HG03060 (cell line): ENCODE measurements at regions not wholly inside any gene's neighbourhood (a gene's known extent, or its start where the extent isn't known, plus 50 kb on each side); places are given as distances from the start of the nearest gene placed in this dataset.
A peak's percentile ranks its signal among the peaks of the same experiment; 100 is the strongest.

Source experiments
- ATAC-seq: cut with Tn5 transposase; IDR thresholded peaks from one replicate; pipeline ENCODE4 v1.9.1; 2021; ENCODE audit warnings: low read depth, moderate number of reproducible peaks; ENCODE audit not compliant: unreplicated experiment

DNA sequence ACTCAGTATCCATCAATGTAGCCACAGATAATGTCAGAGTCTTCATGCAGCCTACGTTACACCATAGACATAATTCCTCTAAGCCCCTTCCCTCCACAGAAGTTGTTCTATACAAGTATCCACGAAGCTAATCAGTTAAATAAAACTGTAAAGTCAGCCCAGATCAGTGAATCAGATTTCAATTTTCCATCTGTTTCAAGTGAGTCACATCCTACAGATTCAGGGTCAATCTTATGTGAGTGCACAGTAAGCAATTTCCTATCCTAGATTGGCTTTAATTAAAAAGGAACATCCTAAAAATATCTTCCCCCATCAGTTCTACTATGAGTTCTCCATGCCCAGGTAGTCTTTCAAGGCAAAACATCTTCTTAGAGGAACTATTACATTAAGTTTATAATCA lies 402.5 kb downstream of the EFNA5 start:
- no peak for ATAC-seq

DNA sequence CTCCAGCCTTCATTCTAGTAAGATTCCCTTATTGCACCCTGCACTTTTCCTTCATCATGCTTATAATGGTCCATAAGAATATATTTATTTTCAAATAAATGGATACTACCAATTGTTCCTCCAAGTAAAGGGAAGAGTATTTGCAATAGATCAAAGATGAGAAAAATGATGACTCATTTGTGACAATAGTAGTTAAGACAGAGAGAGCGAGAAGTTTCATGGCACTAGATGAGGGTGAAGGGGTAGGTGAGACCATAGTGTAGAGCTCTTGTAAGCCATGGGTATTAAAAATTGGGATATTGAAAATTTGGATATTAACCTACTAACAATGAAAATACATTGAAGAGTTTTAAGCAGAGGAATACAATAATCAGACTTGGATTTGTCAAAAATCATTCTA lies 404.6 kb downstream of the EFNA5 start:
- no peak for ATAC-seq

DNA sequence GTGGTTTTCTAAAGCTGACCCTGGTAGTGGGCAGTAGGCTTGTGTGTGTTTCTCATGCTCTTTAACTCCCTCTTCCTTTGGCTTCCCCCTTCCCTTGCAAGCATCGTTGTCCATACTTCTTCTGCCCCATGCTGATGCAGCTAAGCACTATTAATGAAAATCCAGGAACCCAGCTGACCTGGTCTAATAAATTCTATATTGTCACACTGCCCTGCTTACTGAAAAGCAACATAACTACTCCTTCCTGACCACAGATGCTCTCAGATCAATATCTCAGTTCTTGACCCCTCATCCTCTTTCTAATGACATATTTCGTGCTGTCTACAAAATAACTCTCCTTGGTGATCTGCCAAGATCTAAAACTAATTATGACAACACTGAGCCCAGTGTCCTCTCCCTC lies 405.5 kb downstream of the EFNA5 start:
- ATAC-seq = no peak

DNA sequence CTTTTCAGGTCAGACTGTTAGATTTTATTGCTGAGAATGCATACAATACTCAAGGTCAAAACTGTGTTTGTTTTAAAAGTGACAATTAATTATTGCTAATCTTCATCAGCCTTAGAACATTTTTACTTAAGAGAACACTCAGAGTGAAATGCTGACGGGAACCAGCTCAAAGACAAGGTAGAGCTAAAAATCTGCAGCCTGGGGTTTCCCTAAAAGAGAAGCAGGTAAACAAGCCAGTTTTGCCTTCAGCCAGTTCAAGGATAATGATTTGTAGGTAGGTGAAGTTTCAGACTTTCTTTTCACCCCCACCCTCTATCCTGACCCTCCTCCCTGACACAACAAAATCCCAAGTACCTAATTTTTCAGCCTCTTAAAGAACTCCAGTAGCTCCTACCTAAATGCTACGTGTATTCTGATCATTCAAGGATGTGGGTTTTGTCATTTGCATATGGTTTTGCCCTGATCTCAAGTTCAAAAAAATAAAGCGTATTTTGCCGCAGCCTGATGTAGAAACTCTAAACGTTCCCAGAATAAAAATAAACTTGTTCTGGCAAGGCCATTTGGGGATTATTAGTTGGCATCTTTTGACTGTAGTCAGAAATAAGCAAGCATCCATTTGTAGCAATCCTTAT lies 407.2 kb downstream of the EFNA5 start:
- peak; percentile 89 for ATAC-seq

DNA sequence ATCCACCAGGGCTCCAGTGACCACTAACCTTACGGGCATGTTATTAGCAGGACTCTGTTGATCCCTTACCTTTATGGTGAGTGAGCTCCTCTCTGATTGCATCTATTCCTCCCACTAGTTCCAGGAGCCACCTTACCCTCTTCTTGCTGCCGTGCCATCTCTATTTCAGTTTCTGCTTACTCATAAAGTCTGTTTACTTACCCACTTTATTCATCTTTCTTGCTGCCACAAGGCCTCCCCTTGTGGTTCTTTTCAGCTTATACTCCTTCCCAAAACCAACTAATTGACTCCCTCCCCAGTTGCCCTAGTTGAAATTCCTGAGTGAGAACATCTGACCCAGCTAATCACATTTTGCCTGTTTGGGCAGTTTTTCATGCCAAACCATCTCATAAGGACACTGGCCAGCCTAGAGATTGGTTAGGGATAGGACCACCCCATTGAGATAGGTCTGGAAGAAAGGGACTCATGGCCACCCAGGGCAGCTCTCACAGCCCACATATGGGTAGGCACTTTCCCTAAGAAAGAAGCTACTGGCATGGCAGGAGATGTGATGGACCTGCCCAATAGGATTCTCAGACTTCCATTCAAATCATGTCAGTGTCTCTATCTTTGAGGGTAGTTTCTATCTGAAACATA lies 412.7 kb downstream of the EFNA5 start:
- peak; percentile 92 for ATAC-seq

DNA sequence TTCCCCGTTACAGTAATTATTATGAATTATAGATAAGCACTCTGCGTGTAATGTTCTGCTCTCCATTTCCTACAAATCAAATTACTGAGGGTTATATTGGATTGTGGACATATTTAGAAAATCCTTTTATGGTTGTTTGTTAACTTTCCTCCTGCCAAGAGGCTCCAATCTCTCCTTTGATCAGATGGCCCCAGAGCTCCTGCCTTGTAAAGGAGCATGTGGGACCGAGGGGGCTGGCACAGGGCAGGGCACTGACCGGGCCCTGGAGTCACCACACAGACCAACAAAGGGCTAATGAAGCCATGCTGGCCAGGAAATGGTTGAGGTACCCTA lies 415.9 kb downstream of the EFNA5 start:
- no peak for ATAC-seq

DNA sequence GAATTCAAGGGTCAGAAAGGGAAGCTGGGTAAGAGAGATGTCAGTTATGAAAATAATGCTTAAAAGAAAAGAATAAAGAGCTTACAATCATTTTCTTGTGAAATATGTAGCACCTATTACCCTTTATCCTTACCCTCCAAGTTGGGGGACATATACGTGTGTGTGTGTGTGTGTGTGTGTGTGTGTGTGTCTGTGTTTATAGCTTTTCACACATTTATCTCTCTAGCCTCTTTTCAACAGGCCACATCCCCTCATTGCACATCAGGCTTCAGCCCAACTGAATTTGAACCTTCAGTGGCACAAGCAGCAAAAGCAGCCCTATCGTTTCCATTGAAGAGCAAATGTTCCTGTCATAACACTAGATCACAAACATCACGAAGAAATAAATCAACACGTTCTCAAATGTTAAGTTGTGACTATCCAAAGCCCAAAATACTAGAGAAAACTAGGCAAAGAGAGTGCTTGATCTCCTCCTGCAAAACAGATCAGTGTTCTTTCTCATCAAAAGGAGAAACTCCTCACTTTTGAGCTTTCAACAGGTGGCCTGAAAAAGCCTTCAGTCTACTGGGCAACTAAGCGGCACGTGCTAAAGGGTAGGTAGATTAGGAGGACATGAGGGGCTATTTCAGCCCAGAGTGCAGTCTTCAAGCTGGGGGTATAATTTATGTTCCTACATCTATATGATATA lies 416.4 kb downstream of the EFNA5 start:
- no peak for ATAC-seq

DNA sequence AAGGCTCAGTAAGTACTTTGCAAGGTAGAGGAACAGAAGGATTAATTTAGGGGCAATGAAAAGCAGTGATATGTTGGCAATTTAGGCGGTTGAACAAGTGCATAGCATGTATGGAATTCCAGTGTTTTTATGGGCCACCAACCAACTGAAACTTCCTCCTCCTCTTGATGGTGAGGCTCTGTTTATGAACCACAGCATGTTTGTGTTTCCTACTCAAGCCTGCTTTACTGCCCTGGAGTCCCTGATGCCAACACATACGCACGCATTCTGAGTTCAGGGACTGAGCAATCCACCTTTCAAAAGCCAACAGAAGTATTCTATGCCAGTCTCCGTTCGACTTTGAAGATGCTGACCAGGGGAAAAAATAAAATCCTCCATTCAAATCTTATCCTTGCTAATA lies 417.5 kb downstream of the EFNA5 start:
- no peak for ATAC-seq

DNA sequence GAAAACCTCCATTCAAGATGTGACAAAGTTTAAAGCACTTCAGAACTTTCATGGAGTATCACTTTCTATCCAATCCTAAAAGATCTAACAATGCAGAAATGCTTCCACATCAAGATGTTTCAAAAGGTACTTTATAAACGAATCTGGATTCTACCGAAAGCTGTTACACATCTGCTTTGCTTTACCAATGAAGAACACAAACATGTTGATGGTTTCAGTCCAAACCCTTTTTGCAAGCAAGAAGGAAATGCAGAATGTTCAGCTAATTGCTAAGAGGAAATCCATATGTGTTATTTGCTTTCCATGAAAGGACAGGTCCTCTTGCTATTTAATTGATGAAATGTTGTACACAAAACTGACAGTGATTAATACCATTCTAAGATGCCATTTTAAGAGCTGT lies 419.6 kb downstream of the EFNA5 start:
- ATAC-seq = no peak

DNA sequence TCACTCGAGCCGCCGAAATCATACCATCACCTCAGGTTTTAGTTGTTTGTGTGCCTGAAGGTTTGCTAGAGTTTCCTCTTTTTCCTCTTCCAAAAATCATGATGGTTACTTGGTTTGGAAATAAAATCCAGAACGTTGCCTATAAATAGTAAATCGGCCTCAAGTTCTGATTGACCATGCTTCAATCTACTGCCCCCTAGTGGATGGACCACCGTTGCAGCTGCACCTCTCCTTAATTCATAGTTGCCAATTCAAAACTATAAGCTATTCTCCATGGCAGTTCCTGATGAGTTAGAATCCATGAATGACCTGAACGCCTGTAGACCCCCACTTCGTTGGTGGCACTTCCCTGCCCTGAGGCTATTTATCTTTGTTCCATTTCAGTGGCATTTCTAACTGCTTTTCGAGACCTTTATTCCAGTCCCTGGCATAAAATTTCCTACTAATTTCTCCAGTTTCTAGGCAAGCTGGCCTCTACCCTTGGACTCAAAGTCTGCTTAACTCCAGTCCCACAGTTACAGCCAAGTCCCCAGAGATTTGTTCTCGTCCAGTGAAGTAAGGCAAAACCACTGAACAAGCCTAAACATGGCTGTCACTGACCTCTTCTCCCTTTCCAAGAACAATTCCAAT lies 422.6 kb downstream of the EFNA5 start:
- ATAC-seq = no peak

DNA sequence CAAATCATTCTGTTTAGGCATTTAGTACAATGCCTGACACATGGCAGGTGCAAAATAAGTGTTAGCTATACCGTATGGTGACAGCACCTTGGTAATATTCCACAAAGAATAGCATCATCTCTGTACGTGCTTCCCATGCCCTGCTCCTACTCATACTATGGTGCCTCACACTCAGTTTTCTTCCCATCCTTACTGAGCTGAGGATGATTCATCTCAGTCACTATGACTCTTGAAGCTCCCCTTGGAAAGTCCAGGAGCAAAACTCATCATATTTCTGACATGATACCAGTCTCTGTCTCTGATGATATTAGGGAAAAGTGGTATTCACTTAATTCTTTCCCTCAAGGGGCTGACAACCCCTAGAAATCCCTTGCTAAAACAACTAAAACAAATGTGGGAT lies 423.3 kb downstream of the EFNA5 start:
- ATAC-seq = no peak

DNA sequence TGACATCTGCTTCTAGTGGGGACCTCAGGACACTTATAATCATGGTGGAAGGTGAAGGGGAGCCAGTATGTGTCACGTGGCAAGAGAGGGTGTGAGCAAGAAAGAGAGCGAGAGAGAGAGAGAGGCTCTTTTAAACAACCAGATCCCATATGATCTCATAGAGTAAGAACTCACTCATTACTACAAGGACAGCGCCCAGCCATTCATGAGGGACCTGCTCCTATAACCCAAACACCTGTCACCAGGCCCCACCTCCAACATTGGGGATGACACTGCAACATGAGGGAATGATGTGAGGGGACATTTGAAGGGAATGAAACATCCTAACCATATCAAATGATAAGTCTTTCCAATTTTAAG lies 427.5 kb downstream of the EFNA5 start:
- no peak for ATAC-seq

DNA sequence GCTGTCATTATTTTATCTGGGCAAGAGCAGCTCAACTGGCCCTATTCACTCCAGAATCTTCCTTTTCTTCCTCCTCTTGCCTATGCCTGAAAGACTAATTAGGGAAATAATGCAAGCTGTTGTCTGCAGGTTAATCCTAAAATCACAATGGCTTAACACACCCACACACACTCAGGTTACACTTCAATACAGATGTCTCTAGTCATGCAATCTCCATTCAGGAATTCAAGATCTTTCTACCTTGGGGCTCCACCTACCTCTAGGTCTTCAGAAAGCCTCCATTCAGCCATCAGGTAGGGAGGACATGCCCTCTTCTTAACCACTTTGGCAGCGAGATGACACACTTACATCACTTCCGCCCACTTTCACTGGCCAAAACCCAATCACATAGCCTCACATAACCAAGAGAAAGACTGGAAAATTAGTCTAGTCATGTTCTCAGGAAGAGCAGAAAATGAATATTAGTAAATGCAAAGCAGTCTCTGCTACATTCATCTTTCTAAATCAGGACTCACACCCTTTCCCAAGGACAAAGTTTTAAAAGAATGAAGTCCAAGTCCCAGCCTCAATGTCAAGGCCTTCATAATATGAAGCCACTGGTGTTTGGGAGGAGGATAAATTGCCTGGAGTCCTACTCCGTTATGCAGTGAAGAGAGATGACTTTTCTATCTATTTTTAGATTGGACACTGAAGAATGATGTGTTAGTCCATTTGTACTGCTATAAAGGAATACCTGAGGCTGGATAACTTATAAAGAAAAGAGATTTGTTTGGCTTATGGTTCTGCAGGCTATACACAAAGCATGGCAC lies 428.1 kb downstream of the EFNA5 start:
- no peak for ATAC-seq

DNA sequence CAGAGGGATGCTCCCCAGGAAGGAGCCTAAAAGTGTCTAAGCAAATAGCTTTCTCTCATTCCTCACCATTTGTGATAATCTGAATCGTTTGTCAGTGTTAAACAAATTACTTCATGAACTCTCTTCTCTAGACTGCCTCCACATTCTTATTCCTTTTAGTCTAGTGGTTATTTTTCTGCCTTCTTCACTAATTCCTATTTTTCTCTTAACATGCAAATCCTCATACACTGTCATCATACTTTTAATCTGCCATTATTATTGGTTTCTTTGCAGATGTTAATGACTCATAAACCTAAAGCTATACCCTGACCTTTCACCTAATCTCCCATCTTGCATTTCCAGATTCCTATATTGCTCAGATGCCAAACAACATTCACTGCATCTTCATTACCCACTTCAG lies 428.9 kb downstream of the EFNA5 start:
- ATAC-seq = no peak

DNA sequence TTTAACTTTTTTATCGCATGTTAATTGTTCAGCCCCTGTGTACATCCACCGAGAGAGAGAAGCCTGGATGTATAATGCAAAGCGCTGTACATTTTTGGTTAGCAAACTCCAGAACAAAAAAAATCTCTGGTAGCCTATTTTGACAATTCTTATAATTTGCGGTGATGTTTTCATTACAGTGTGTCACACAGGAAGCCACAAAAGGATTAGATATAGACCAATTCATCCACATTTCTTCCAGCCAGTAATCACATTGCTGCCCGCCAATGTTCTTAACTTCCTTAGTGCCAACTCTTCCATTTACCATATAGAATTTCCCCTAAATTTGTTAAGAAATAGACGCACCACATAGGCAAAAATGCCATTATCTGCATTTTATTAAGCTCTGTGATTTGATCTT lies 435.6 kb downstream of the EFNA5 start:
- ATAC-seq = no peak

DNA sequence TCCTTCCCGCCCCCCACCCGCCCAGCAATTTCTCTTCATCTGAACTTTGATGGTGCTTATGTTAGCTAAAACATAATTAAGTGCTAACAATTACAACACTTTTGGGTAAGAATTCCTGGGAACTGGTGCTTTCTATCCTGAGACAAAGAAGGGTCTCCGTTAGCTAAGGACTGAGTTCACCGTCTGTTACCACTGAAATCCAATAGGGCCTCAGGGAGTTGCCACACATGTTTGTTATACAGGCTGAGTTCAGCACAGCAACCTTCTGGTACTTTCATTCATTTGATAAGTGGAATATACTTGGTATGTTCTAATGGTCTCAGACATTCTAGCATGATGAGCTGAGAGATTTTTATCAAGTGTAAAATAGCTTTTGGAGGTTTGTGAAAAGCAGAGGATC lies 437.9 kb downstream of the EFNA5 start:
- no peak for ATAC-seq

DNA sequence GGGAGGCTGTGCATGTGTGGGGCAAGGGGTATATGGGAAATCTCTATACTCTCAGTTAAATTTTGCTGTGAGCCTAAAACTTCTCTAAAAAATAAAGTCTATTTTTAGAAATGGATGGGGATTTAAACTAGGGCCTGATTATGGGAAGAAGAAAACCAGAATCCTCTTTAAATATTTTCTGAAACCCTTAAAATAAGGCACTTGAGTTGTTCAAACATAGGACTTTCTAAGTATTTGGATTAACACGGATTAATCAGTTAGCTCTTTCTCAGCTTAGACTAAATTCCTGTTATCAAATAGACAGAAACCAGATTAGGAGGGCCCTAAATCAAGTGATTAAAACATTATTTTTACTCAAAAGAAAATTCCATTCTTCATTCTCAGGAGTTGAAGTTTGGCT lies 438.4 kb downstream of the EFNA5 start:
- ATAC-seq = no peak

DNA sequence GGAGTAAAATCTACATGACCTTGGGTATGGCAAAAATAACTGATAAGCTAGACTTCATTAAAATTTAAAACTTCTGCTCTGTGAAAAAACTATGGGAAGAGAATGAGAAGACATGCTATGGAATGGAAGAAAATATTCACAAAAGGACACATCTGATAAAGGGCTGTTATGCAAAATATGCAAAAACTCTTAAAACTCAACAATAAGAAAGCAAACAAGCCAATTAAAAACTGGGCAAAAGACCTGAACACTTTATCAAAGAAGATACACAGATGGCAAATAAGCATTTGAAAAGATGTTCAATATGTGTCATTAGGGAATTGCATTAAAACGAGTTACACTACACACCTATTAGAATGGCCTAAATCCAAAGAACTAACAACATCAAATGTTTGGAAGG lies 439.5 kb downstream of the EFNA5 start:
- ATAC-seq = no peak

DNA sequence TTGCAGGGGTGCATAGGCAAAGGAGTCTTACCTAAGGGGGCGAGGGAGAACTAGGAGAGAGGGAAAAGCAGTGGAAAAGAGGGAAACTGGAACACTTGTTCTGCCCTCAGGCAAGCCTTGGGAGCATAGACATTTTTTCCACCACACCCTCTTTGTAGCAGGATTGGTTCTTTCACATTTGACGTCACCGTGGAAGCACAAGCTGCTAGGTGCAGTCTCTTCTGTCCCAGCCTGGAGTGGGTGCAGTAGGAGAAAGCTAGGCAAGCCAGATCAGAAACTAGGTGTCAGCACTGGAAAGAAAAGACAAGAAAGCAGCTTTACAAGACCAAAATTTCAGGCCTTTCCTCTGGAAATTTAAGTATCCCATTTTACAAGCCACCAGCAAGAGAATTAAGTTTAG lies 440.4 kb downstream of the EFNA5 start:
- ATAC-seq = no peak

DNA sequence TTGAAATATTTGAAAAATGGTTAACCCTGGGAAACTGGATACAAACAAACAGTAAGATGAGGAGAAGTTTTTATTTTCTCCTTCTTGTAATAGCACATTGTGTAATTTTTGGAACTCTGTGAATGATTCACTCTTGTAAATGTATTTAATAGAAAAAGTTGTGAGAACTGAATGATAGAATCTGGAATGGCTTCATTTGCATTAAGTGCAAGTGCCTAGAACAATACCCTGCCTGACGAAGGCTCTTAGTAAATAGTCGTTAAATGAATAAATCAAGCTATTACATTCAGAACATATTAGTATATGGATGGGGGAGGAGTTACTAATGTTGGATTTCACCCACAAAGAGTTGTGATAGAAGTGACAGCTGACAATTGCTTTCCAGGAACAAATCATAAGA lies 442.5 kb downstream of the EFNA5 start:
- ATAC-seq = no peak

DNA sequence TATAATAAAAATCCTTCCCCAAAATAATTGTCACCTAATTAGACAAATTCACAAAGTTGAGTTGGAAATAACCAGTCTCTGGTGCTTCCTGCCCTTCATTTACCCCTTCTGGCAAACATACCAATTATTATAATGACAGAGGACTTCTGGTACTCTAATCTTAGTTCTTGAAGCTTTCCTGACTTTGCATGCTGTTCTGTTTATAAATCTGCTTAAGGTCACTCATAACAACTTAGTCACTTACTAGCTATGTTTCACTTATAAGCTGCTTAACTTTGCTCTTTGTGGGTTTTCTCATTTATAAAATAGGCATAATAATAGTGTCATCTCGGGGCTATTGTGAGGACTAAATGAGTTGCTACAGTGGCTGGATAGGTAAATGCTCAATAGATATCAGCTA lies 446.5 kb downstream of the EFNA5 start:
- no peak for ATAC-seq
